ENCODE measurements at regions not wholly inside any gene's neighbourhood (a gene's known extent, or its start where the extent isn't known, plus 50 kb on each side); places are given as distances from the start of the nearest gene placed in this dataset.
"Not testable (repeated sequence)": the region's sequence is repeated elsewhere in the genome, so short reads cannot be mapped to it uniquely, and the experiment has no call there.

- H3K4me3 Mint-ChIP-seq = peak overlapping the region; percentile 4
- POLR2A ChIA-PET = no interaction called here
These were observed 140.7 kb upstream of the THUMPD2 start for GRCh38 chr2:39919511-39920306.

GRCh38 chr2:39918886-39919285 is 139.8 kb upstream of the THUMPD2 start:
- no peak overlapping the region for H3K4me3 Mint-ChIP-seq
- no peak for DNase-seq
- intact Hi-C loops (cut with micrococcal nuclease) = loop anchor here (10.0 kb wide), 2 partner anchors 296 to 846 kb away; no protein-coding TSS in a partner anchor
- H3K4me1 Mint-ChIP-seq (ENCODE audit: low read depth) = no peaks in the 10 kb centered on the region
- POLR2A ChIA-PET = no interaction called here
- no peak overlapping the region for H3K27ac Mint-ChIP-seq
- peaks cover 2% of the 10 kb centered on the region for H3K27me3 Mint-ChIP-seq
- H3K9me3 Mint-ChIP-seq = no peaks in the 10 kb centered on the region
- H3K36me3 Mint-ChIP-seq = no peaks in the 10 kb centered on the region
- CTCF ChIA-PET = interaction anchor here (0.7 kb wide), 1 partner anchor 1206 kb away, joined by 3 read pairs; no protein-coding TSS in a partner anchor

More at GRCh38 chr2:39919511-39920306, 140.7 kb upstream of the THUMPD2 start:
- H3K27me3 Mint-ChIP-seq = peaks cover 2% of the 10 kb centered on the region
- no peak overlapping the region for H3K27ac Mint-ChIP-seq
- CTCF ChIA-PET = interaction anchor here (0.7 kb wide), 1 partner anchor 1205 kb away, joined by 3 read pairs; no protein-coding TSS in a partner anchor
- no peaks in the 10 kb centered on the region for H3K4me1 Mint-ChIP-seq (ENCODE audit: low read depth)
- intact Hi-C loops (cut with micrococcal nuclease) = loop anchor here (10.0 kb wide), 2 partner anchors 295 to 845 kb away; no protein-coding TSS in a partner anchor
- no peaks in the 10 kb centered on the region for H3K9me3 Mint-ChIP-seq
- no peaks in the 10 kb centered on the region for H3K36me3 Mint-ChIP-seq
- peak; percentile 10 for DNase-seq

GRCh38 chr2:39917371-39917770 is 138.3 kb upstream of the THUMPD2 start:
- H3K27me3 Mint-ChIP-seq; H3K4me3 Mint-ChIP-seq; H3K4me1 Mint-ChIP-seq (ENCODE audit: low read depth); POLR2A ChIA-PET; H3K27ac Mint-ChIP-seq; H3K9me3 Mint-ChIP-seq; CTCF ChIA-PET; H3K36me3 Mint-ChIP-seq; DNase-seq: not testable (repeated sequence)
- intact Hi-C loops (cut with micrococcal nuclease) = loop anchor here (10.0 kb wide), 2 partner anchors 297 to 847 kb away; no protein-coding TSS in a partner anchor

- H3K27me3 Mint-ChIP-seq = peaks cover 4% of the 10 kb centered on the region
- H3K27ac Mint-ChIP-seq = no peak overlapping the region
- H3K4me1 Mint-ChIP-seq (ENCODE audit: low read depth) = no peaks in the 10 kb centered on the region
- no peaks in the 10 kb centered on the region for H3K36me3 Mint-ChIP-seq
- intact Hi-C loops (cut with micrococcal nuclease) = loop anchor here (5.0 to 10.0 kb wide), 4 partner anchors 300 to 1782 kb away; no protein-coding TSS in a partner anchor
- no peaks in the 10 kb centered on the region for H3K9me3 Mint-ChIP-seq
- ChIA-PET CTCF (interaction anchor here (2.1 kb wide), 1 partner anchor 1783 kb away, joined by 22 read pairs; no protein-coding TSS in a partner anchor), POLR2A (no interaction called here)
- H3K4me3 Mint-ChIP-seq = no peak overlapping the region
- DNase-seq = no peak
These were observed 135.9 kb upstream of the THUMPD2 start for GRCh38 chr2:39914949-39915348.

- Mint-ChIP-seq H3K27ac (no peak overlapping the region), H3K4me3 (no peak overlapping the region), H3K9me3 (no peaks in the 10 kb centered on the region), H3K36me3 (no peaks in the 10 kb centered on the region), H3K27me3 (peaks cover 4% of the 10 kb centered on the region), H3K4me1 (ENCODE audit: low read depth) (no peaks in the 10 kb centered on the region)
- intact Hi-C loops (cut with micrococcal nuclease) = loop anchor here (1.0 to 10.0 kb wide), 6 partner anchors 301 to 1868 kb away; no protein-coding TSS in a partner anchor
- ChIA-PET CTCF (interaction anchor here (0.7 to 2.1 kb wide), 14 partner anchors 9 to 1872 kb away, joined by 3 to 22 read pairs (median 5); no protein-coding TSS in a partner anchor), POLR2A (no interaction called here)
- DNase-seq = no peak
These were observed 134.8 kb upstream of the THUMPD2 start for GRCh38 chr2:39913648-39914461.

DNA sequence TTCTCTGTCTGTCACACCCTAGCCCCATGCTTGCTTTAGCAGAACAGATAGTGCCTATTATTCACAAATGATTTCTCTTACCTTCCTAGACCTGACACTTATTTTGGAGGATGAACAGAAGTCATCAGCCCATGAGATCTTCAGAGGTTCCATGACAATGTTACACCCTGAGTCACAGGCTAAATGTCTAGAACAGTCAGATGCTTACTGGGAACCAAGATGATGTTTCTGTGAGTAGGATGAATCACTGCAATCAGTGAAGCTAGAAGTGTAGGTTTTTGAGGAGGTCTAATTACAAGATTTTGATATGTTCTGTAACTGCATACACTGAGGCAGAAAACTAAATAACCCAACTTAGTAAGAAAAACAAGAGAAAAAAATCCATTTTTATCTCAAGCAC is 123.0 kb upstream of the THUMPD2 start:
- CTCF ChIA-PET = no interaction called here
- Mint-ChIP-seq H3K4me3 (no peak overlapping the region), H3K36me3 (no peaks in the 10 kb centered on the region), H3K27me3 (peaks cover 4% of the 10 kb centered on the region), H3K9me3 (no peaks in the 10 kb centered on the region), H3K27ac (no peak overlapping the region), H3K4me1 (ENCODE audit: low read depth) (no peaks in the 10 kb centered on the region)
- no peak for DNase-seq
- intact Hi-C loops (cut with micrococcal nuclease) = no loop called here
- POLR2A ChIA-PET = no interaction called here

DNA sequence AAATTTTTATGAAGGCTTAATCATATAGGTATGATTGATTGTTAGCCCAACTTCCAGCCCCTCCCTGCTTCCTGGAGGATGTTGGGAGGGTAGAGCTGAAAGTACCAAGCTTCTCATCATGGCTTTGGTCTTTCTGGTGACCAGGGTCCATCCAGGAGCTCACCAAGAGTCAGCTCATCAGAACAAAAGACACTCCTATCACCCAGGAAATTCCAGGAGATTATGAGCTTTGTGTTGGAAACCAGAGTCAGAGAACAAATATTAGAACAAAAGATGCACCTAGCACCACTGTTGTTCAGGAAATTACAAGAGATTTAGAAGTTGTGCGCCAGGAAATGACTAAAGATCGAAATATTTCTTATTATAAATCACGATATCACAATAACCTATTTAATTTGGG is 119.9 kb upstream of the THUMPD2 start:
- Mint-ChIP-seq H3K27ac (no peak overlapping the region), H3K9me3 (no peaks in the 10 kb centered on the region), H3K4me3 (no peak overlapping the region), H3K36me3 (no peaks in the 10 kb centered on the region), H3K4me1 (ENCODE audit: low read depth) (no peaks in the 10 kb centered on the region), H3K27me3 (peaks cover 3% of the 10 kb centered on the region)
- DNase-seq = no peak
- CTCF ChIA-PET = no interaction called here
- intact Hi-C loops (cut with micrococcal nuclease) = no loop called here
- POLR2A ChIA-PET = no interaction called here

- no peak for DNase-seq
- intact Hi-C loops (cut with micrococcal nuclease) = no loop called here
- H3K36me3 Mint-ChIP-seq = no peaks in the 10 kb centered on the region
- no peak overlapping the region for H3K4me3 Mint-ChIP-seq
- no peaks in the 10 kb centered on the region for H3K4me1 Mint-ChIP-seq (ENCODE audit: low read depth)
- ChIA-PET CTCF (no interaction called here), POLR2A (no interaction called here)
- H3K27me3 Mint-ChIP-seq = peaks cover 3% of the 10 kb centered on the region
- no peaks in the 10 kb centered on the region for H3K9me3 Mint-ChIP-seq
- no peak overlapping the region for H3K27ac Mint-ChIP-seq
These were observed 118.2 kb upstream of the THUMPD2 start for GRCh38 chr2:39897273-39897672.

DNA sequence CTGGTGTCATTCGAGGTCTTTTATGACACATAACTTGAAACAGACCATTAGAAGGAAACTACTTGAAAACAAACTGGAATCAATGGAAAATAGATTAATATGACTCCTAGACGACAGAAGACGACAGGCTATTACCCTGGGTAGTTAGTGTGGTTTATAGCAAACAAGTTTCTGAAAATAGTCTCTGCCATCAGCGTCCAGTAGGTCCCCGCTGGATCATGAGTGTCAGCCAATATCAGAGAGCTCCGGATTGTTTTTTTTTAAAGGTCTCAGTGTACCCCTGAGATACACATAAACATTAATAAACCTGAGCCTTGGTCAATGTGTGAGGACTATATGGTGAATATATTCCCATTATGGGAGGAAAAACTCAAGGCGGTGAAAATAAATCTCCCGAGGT is 115.0 kb upstream of the THUMPD2 start:
- no peak for DNase-seq
- Mint-ChIP-seq H3K4me1 (ENCODE audit: low read depth) (no peaks in the 10 kb centered on the region), H3K9me3 (no peaks in the 10 kb centered on the region), H3K36me3 (no peaks in the 10 kb centered on the region), H3K4me3 (no peak overlapping the region), H3K27me3 (no peaks in the 10 kb centered on the region), H3K27ac (no peak overlapping the region)
- POLR2A ChIA-PET = no interaction called here
- CTCF ChIA-PET = interaction anchor here (0.6 kb wide), 1 partner anchor 1939 kb away, joined by 3 read pairs; no protein-coding TSS in a partner anchor
- intact Hi-C loops (cut with micrococcal nuclease) = no loop called here

GRCh38 chr2:39893616-39894015 is 114.6 kb upstream of the THUMPD2 start:
- CTCF ChIA-PET = interaction anchor here (0.6 to 0.9 kb wide), 2 partner anchors 19 to 1939 kb away, joined by 3 to 4 read pairs; no protein-coding TSS in a partner anchor
- Mint-ChIP-seq H3K4me1 (ENCODE audit: low read depth) (no peaks in the 10 kb centered on the region), H3K27ac (no peak overlapping the region), H3K27me3 (no peaks in the 10 kb centered on the region), H3K9me3 (no peaks in the 10 kb centered on the region), H3K36me3 (no peaks in the 10 kb centered on the region), H3K4me3 (no peak overlapping the region)
- no peak for DNase-seq
- POLR2A ChIA-PET = no interaction called here
- intact Hi-C loops (cut with micrococcal nuclease) = no loop called here

DNA sequence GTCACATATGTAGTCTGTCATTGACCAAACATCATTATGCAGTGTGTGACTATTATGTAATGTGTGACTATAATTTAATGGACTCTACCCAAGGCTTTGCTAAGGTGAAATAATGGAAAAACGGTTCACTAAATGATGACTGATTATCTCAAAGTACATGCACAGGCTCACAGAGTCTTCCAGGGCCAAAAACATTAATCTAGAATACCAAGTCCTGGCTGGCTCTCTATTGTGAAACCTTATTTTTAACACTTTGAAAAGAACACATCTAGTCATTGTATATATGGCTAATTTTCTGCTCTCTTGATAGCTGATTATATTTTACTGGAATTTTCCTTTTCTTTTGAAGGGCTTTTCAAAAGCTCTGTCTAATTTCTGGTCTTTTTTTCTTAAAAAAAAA is 102.9 kb upstream of the THUMPD2 start:
- H3K4me3 Mint-ChIP-seq = no peak overlapping the region
- intact Hi-C loops (cut with micrococcal nuclease) = no loop called here
- H3K9me3 Mint-ChIP-seq = peaks cover 3% of the 10 kb centered on the region
- H3K27ac Mint-ChIP-seq = no peak overlapping the region
- no peak for DNase-seq
- ChIA-PET CTCF (interaction anchor here (0.6 kb wide), 1 partner anchor 9 kb away, joined by 3 read pairs; no protein-coding TSS in a partner anchor), POLR2A (no interaction called here)
- no peaks in the 10 kb centered on the region for H3K4me1 Mint-ChIP-seq (ENCODE audit: low read depth)
- H3K36me3 Mint-ChIP-seq = no peaks in the 10 kb centered on the region
- no peaks in the 10 kb centered on the region for H3K27me3 Mint-ChIP-seq

DNA sequence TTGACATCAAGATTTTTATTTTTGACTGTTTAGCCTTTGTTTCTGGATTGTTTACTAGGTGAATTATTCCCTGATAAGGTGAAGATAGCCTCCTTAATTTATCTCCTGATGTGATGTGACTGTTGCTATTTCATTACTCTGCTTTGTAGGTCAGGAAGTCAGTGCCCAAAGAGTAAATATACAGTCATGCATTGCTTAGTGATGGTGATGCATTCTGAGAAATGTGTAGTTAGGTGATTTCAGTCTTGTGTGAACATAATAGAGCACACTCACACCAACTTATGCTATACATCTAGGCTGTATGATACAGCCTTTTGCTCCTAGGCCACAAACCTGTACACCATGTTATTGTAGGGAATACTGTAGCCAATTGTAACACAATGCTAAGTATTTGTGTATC is 102.4 kb upstream of the THUMPD2 start:
- Mint-ChIP-seq H3K9me3 (peaks cover 3% of the 10 kb centered on the region), H3K27me3 (no peaks in the 10 kb centered on the region), H3K27ac (no peak overlapping the region), H3K4me1 (ENCODE audit: low read depth) (no peaks in the 10 kb centered on the region), H3K4me3 (no peak overlapping the region), H3K36me3 (no peaks in the 10 kb centered on the region)
- ChIA-PET POLR2A (no interaction called here), CTCF (interaction anchor here (0.6 kb wide), 1 partner anchor 8 kb away, joined by 3 read pairs; no protein-coding TSS in a partner anchor)
- DNase-seq = no peak
- intact Hi-C loops (cut with micrococcal nuclease) = no loop called here

Measured in activated CD4-positive, alpha-beta memory T cell treated with anti-CD3 and anti-CD28 coated beads for 36 hours (primary cell).